WTC11 (cell line): ENCODE measurements at regions not wholly inside any gene's neighbourhood (a gene's known extent, or its start where the extent isn't known, plus 50 kb on each side); places are given as distances from the start of the nearest gene placed in this dataset.

ENCODE experiments used
- ATAC-seq: fragments of 200-7000 bp; cut with Tn5 transposase; 2 replicates; pipeline ENCODE4 v1.10.0; 2021; ENCODE audit warnings: mild to moderate bottlenecking, moderate library complexity
- CTCF ChIA-PET: fragments of 300-600 bp; sonication (Branson Sonifier 250); formaldehyde crosslinking; loops from one replicate; lab custom pipeline; 2021; ENCODE audit warnings: antibody characterized with exemption; lab: Charles Lee
- POLR2A ChIA-PET: fragments of 350-600 bp; sonication (Branson Sonifier 250); formaldehyde crosslinking; loops from one replicate; lab custom pipeline; 2021; ENCODE audit warnings: antibody characterized with exemption; lab: Charles Lee
- DNase-seq: peaks from one replicate; pipeline ENCODE4 v3.0.0; 2021; ENCODE audit warnings: low spot score
- H3K27ac Mint-ChIP-seq: 2 replicates; pipeline ENCODE4 v1.8.0; 2021; ENCODE audit warnings: mixed read lengths
- H3K27me3 Mint-ChIP-seq: 2 replicates; pipeline ENCODE4 v1.8.0; 2021; ENCODE audit warnings: low read depth, mild to moderate bottlenecking, moderate library complexity, mixed read lengths
- H3K36me3 Mint-ChIP-seq: 2 replicates; pipeline ENCODE4 v1.8.0; 2021; ENCODE audit warnings: mixed read lengths
- H3K4me1 Mint-ChIP-seq: 2 replicates; pipeline ENCODE4 v1.8.0; 2022; ENCODE audit warnings: mixed read lengths
- H3K4me3 Mint-ChIP-seq: 2 replicates; pipeline ENCODE4 v1.8.0; 2021; ENCODE audit warnings: mild to moderate bottlenecking, moderate library complexity, mixed read lengths
- H3K9me3 Mint-ChIP-seq: 2 replicates; pipeline ENCODE4 v1.8.0; 2021; ENCODE audit warnings: mixed read lengths
- CBFB ChIP-seq: sonication (generic); formaldehyde crosslinking; IDR thresholded peaks from 2 replicates; pipeline ENCODE4 v1.8.1; 2022; ENCODE audit warnings: mild to moderate bottlenecking, low read depth, missing genetic modification reagents
- FOXJ3 ChIP-seq: sonication (generic); formaldehyde crosslinking; IDR thresholded peaks from 2 replicates; pipeline ENCODE4 v1.9.0; 2021; ENCODE audit warnings: missing genetic modification reagents, mild to moderate bottlenecking, borderline replicate concordance
- FOXK1 ChIP-seq: sonication (generic); formaldehyde crosslinking; IDR thresholded peaks from 2 replicates; pipeline ENCODE4 v1.8.0; 2022; ENCODE audit warnings: mild to moderate bottlenecking, moderate library complexity, missing genetic modification reagents
- FOXP1 ChIP-seq: sonication (generic); formaldehyde crosslinking; IDR thresholded peaks from 2 replicates; pipeline ENCODE4 v1.8.0; 2022; ENCODE audit warnings: missing genetic modification reagents, mild to moderate bottlenecking, moderate library complexity, borderline replicate concordance
- GABPB1 ChIP-seq: sonication (generic); formaldehyde crosslinking; IDR thresholded peaks from 2 replicates; pipeline ENCODE4 v1.8.1; 2023; ENCODE audit warnings: mild to moderate bottlenecking, missing genetic modification reagents
- GRHL2 ChIP-seq: fragments of 250-450 bp; sonication (Bioruptor Pico); IDR thresholded peaks from 2 replicates; pipeline ENCODE4 v1.8.0; 2022; ENCODE audit warnings: mild to moderate bottlenecking, moderate library complexity; ENCODE audit not compliant: insufficient replicate concordance, severe bottlenecking
- GTF2I ChIP-seq: fragments of 250-450 bp; sonication (Bioruptor Pico); conservative IDR thresholded peaks from 2 replicates; pipeline ENCODE4 v1.4.0; 2021; ENCODE audit warnings: mild to moderate bottlenecking
- HMGA2 ChIP-seq: fragments of 250-450 bp; sonication (Bioruptor Pico); IDR thresholded peaks from 2 replicates; pipeline ENCODE4 v1.4.0; 2021; ENCODE audit warnings: mild to moderate bottlenecking, moderate library complexity
- NFATC4 ChIP-seq: fragments of 250-450 bp; sonication (Bioruptor Pico); IDR thresholded peaks from 2 replicates; pipeline ENCODE4 v1.9.0; 2021; ENCODE audit warnings: mild to moderate bottlenecking
- OVOL2 ChIP-seq: fragments of 250-450 bp; sonication (Bioruptor Pico); IDR thresholded peaks from 2 replicates; pipeline ENCODE4 v1.9.0; 2021; ENCODE audit warnings: mild to moderate bottlenecking, borderline replicate concordance
- RELA ChIP-seq: sonication (generic); formaldehyde crosslinking; IDR thresholded peaks from 2 replicates; pipeline ENCODE4 v1.8.1; 2022; ENCODE audit warnings: missing genetic modification reagents, mild to moderate bottlenecking, borderline replicate concordance
- SP1 ChIP-seq: sonication (generic); formaldehyde crosslinking; conservative IDR thresholded peaks from 2 replicates; pipeline ENCODE4 v1.8.1; 2022; ENCODE audit warnings: missing genetic modification reagents
- ZNF396 ChIP-seq: fragments of 250-450 bp; sonication (Bioruptor Pico); IDR thresholded peaks from 2 replicates; pipeline ENCODE4 v1.8.0; 2021; ENCODE audit warnings: mild to moderate bottlenecking, moderate library complexity, borderline replicate concordance
- ZNF425 ChIP-seq: fragments of 250-450 bp; sonication (Bioruptor Pico); conservative IDR thresholded peaks from 2 replicates; pipeline ENCODE4 v1.9.0; 2021; ENCODE audit warnings: mild to moderate bottlenecking
- TF ChIP-seq, protein P1 (sequence below): sonication (generic); formaldehyde crosslinking; IDR thresholded peaks from 2 replicates; pipeline ENCODE4 v1.8.1; 2023; ENCODE audit warnings: mild to moderate bottlenecking, missing genetic modification reagents, borderline replicate concordance
- TF ChIP-seq, protein P2 (sequence below): sonication (generic); formaldehyde crosslinking; IDR thresholded peaks from 2 replicates; pipeline ENCODE4 v1.8.0; 2022; ENCODE audit warnings: mild to moderate bottlenecking, missing genetic modification reagents
- TF ChIP-seq, protein P3 (sequence below): sonication (generic); formaldehyde crosslinking; IDR thresholded peaks from 2 replicates; pipeline ENCODE4 v1.8.0; 2023; ENCODE audit warnings: missing genetic modification reagents, mild to moderate bottlenecking, borderline replicate concordance
- TF ChIP-seq, protein P4 (sequence below): sonication (generic); formaldehyde crosslinking; conservative IDR thresholded peaks from 2 replicates; pipeline ENCODE4 v1.8.1; 2022; ENCODE audit warnings: mild to moderate bottlenecking, missing genetic modification reagents
- TF ChIP-seq, protein P5 (sequence below): sonication (generic); formaldehyde crosslinking; IDR thresholded peaks from 2 replicates; pipeline ENCODE4 v1.8.1; 2022; ENCODE audit warnings: low read depth, mild to moderate bottlenecking, moderate library complexity, missing genetic modification reagents, borderline replicate concordance

DNA sequence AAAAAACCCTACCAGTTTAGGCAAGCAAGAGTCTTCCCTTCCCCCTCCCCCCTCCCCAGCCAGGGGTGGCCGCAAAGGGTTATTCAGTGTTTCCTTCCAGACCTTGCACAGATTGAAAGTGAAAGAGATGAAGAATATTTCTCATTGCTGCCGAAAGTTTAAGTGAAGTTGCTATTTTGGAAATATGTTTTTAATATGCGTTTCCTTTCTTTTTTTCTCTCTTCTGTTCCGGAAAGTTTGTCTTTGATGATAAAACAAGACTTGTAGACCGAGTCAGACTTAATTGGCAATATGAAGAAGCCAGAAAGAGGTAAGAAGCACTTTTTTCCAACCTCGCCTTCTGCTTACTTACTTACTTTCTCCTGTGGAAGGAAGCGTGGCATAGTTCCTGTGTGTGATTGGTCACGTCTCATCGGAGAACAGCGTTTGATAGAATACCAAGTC, 58.5 kb upstream of the CLCN4 start:
- ChIA-PET POLR2A (no interaction called here), CTCF (no interaction called here)
- peaks cover 48% of the 10 kb centered on the region for H3K36me3 Mint-ChIP-seq
- no peaks in the 10 kb centered on the region for H3K9me3 Mint-ChIP-seq
- DNase-seq (no peak), ATAC-seq (no peak)
- peaks cover 2% of the 10 kb centered on the region; the same call in 1 of the 2 replicates for H3K4me1 Mint-ChIP-seq
- H3K27me3 Mint-ChIP-seq: no peaks in the 10 kb centered on the region
- no peak for TF ChIP-seq OVOL2 (CRISPR knock-in tag)
- no peak for TF ChIP-seq SP1 (CRISPR knock-in tag)
- TF ChIP-seq FOXP1: no peak
- TF ChIP-seq, protein P1, sequence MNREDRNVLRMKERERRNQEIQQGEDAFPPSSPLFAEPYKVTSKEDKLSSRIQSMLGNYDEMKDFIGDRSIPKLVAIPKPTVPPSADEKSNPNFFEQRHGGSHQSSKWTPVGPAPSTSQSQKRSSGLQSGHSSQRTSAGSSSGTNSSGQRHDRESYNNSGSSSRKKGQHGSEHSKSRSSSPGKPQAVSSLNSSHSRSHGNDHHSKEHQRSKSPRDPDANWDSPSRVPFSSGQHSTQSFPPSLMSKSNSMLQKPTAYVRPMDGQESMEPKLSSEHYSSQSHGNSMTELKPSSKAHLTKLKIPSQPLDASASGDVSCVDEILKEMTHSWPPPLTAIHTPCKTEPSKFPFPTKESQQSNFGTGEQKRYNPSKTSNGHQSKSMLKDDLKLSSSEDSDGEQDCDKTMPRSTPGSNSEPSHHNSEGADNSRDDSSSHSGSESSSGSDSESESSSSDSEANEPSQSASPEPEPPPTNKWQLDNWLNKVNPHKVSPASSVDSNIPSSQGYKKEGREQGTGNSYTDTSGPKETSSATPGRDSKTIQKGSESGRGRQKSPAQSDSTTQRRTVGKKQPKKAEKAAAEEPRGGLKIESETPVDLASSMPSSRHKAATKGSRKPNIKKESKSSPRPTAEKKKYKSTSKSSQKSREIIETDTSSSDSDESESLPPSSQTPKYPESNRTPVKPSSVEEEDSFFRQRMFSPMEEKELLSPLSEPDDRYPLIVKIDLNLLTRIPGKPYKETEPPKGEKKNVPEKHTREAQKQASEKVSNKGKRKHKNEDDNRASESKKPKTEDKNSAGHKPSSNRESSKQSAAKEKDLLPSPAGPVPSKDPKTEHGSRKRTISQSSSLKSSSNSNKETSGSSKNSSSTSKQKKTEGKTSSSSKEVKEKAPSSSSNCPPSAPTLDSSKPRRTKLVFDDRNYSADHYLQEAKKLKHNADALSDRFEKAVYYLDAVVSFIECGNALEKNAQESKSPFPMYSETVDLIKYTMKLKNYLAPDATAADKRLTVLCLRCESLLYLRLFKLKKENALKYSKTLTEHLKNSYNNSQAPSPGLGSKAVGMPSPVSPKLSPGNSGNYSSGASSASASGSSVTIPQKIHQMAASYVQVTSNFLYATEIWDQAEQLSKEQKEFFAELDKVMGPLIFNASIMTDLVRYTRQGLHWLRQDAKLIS (CRISPR knock-in tag): no peak
- no peak for TF ChIP-seq NFATC4
- TF ChIP-seq, protein P2, sequence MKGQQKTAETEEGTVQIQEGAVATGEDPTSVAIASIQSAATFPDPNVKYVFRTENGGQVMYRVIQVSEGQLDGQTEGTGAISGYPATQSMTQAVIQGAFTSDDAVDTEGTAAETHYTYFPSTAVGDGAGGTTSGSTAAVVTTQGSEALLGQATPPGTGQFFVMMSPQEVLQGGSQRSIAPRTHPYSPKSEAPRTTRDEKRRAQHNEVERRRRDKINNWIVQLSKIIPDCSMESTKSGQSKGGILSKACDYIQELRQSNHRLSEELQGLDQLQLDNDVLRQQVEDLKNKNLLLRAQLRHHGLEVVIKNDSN (CRISPR knock-in tag): no peak
- no peak for TF ChIP-seq GABPB1 (CRISPR knock-in tag)
- no peak for TF ChIP-seq RELA (CRISPR knock-in tag)
- TF ChIP-seq HMGA2 (CRISPR knock-in tag): no peak
- no peak for TF ChIP-seq ZNF396 (CRISPR knock-in tag)
- TF ChIP-seq, protein P3, sequence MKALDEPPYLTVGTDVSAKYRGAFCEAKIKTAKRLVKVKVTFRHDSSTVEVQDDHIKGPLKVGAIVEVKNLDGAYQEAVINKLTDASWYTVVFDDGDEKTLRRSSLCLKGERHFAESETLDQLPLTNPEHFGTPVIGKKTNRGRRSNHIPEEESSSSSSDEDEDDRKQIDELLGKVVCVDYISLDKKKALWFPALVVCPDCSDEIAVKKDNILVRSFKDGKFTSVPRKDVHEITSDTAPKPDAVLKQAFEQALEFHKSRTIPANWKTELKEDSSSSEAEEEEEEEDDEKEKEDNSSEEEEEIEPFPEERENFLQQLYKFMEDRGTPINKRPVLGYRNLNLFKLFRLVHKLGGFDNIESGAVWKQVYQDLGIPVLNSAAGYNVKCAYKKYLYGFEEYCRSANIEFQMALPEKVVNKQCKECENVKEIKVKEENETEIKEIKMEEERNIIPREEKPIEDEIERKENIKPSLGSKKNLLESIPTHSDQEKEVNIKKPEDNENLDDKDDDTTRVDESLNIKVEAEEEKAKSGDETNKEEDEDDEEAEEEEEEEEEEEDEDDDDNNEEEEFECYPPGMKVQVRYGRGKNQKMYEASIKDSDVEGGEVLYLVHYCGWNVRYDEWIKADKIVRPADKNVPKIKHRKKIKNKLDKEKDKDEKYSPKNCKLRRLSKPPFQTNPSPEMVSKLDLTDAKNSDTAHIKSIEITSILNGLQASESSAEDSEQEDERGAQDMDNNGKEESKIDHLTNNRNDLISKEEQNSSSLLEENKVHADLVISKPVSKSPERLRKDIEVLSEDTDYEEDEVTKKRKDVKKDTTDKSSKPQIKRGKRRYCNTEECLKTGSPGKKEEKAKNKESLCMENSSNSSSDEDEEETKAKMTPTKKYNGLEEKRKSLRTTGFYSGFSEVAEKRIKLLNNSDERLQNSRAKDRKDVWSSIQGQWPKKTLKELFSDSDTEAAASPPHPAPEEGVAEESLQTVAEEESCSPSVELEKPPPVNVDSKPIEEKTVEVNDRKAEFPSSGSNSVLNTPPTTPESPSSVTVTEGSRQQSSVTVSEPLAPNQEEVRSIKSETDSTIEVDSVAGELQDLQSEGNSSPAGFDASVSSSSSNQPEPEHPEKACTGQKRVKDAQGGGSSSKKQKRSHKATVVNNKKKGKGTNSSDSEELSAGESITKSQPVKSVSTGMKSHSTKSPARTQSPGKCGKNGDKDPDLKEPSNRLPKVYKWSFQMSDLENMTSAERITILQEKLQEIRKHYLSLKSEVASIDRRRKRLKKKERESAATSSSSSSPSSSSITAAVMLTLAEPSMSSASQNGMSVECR (CRISPR knock-in tag): no peak
- no peak for TF ChIP-seq GRHL2
- TF ChIP-seq, protein P4, sequence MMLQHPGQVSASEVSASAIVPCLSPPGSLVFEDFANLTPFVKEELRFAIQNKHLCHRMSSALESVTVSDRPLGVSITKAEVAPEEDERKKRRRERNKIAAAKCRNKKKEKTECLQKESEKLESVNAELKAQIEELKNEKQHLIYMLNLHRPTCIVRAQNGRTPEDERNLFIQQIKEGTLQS (CRISPR knock-in tag): no peak
- no peak for TF ChIP-seq FOXK1 (CRISPR knock-in tag)
- no peak for TF ChIP-seq FOXJ3 (CRISPR knock-in tag)
- TF ChIP-seq, protein P5, sequence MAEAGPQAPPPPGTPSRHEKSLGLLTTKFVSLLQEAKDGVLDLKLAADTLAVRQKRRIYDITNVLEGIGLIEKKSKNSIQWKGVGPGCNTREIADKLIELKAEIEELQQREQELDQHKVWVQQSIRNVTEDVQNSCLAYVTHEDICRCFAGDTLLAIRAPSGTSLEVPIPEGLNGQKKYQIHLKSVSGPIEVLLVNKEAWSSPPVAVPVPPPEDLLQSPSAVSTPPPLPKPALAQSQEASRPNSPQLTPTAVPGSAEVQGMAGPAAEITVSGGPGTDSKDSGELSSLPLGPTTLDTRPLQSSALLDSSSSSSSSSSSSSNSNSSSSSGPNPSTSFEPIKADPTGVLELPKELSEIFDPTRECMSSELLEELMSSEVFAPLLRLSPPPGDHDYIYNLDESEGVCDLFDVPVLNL (CRISPR knock-in tag): no peak
- no peak for TF ChIP-seq CBFB (CRISPR knock-in tag)
- TF ChIP-seq ZNF425 (CRISPR knock-in tag): no peak
- no peak for TF ChIP-seq GTF2I (CRISPR knock-in tag)
- H3K4me3 Mint-ChIP-seq: no peak overlapping the region
- H3K27ac Mint-ChIP-seq: no peak overlapping the region
